ENCODE measurements at regions not wholly inside any gene's neighbourhood (a gene's known extent, or its start where the extent isn't known, plus 50 kb on each side); places are given as distances from the start of the nearest gene placed in this dataset.
"Not testable (repeated sequence)": the region's sequence is repeated elsewhere in the genome, so short reads cannot be mapped to it uniquely, and the experiment has no call there.

- DNase-seq (ENCODE audit: low spot score) = no peak
Measured at GRCh38 chr18:1488957-1489356, 584.3 kb downstream of the ADCYAP1 start.

GRCh38 chr18:1495387-1495786 is 590.7 kb downstream of the ADCYAP1 start:
- DNase-seq (ENCODE audit: low spot score) = no peak

- no peak for DNase-seq (ENCODE audit: low spot score)
Measured at GRCh38 chr18:1496096-1496495, 591.4 kb downstream of the ADCYAP1 start.

- DNase-seq (ENCODE audit: low spot score) = no peak
Measured at GRCh38 chr18:1498216-1498615, 593.5 kb downstream of the ADCYAP1 start.

- no peak for DNase-seq (ENCODE audit: low spot score)
Measured at GRCh38 chr18:1499265-1499664, 594.6 kb downstream of the ADCYAP1 start.

GRCh38 chr18:1503847-1504246 is 599.2 kb downstream of the ADCYAP1 start:
- no peak for DNase-seq (ENCODE audit: low spot score)

- no peak for DNase-seq (ENCODE audit: low spot score)
Measured at GRCh38 chr18:1505856-1506255, 601.2 kb downstream of the ADCYAP1 start.

- DNase-seq (ENCODE audit: low spot score) = no peak
Measured at GRCh38 chr18:1510542-1511179, 606.0 kb downstream of the ADCYAP1 start.

GRCh38 chr18:1511619-1512311 is 607.1 kb downstream of the ADCYAP1 start:
- DNase-seq (ENCODE audit: low spot score) = no peak

GRCh38 chr18:1513519-1513918 is 608.8 kb downstream of the ADCYAP1 start:
- no peak for DNase-seq (ENCODE audit: low spot score)

- DNase-seq (ENCODE audit: low spot score) = not testable (repeated sequence)
Measured at GRCh38 chr18:1521588-1522248, 617.0 kb downstream of the ADCYAP1 start.

- no peak for DNase-seq (ENCODE audit: low spot score)
Measured at GRCh38 chr18:1522249-1522615, 617.6 kb downstream of the ADCYAP1 start.

- DNase-seq (ENCODE audit: low spot score) = no peak
Measured at GRCh38 chr18:1526991-1527390, 622.3 kb downstream of the ADCYAP1 start.

- no peak for DNase-seq (ENCODE audit: low spot score)
Measured at GRCh38 chr18:1527805-1528204, 623.1 kb downstream of the ADCYAP1 start.

GRCh38 chr18:1528447-1528846 is 623.8 kb downstream of the ADCYAP1 start:
- DNase-seq (ENCODE audit: low spot score) = no peak

- DNase-seq (ENCODE audit: low spot score) = no peak
Measured at GRCh38 chr18:1528964-1529509, 624.4 kb downstream of the ADCYAP1 start.

- no peak for DNase-seq (ENCODE audit: low spot score)
Measured at GRCh38 chr18:1530650-1531049, 626.0 kb downstream of the ADCYAP1 start.

GRCh38 chr18:1539276-1539675 is 634.6 kb downstream of the ADCYAP1 start:
- no peak for DNase-seq (ENCODE audit: low spot score)

- DNase-seq (ENCODE audit: low spot score) = no peak
Measured at GRCh38 chr18:1541478-1541877, 636.8 kb downstream of the ADCYAP1 start.

- no peak for DNase-seq (ENCODE audit: low spot score)
Measured at GRCh38 chr18:1542230-1542774, 637.6 kb downstream of the ADCYAP1 start.

GRCh38 chr18:1544016-1544415 is 639.3 kb downstream of the ADCYAP1 start:
- DNase-seq (ENCODE audit: low spot score) = no peak

GRCh38 chr18:1557711-1558110 is 653.0 kb downstream of the ADCYAP1 start:
- DNase-seq (ENCODE audit: low spot score) = not testable (repeated sequence)

- DNase-seq (ENCODE audit: low spot score) = no peak
Measured at GRCh38 chr18:1559563-1559962, 654.9 kb downstream of the ADCYAP1 start.
